ENCODE measurements at regions not wholly inside any gene's neighbourhood (a gene's known extent, or its start where the extent isn't known, plus 50 kb on each side); places are given as distances from the start of the nearest gene placed in this dataset.

DNA sequence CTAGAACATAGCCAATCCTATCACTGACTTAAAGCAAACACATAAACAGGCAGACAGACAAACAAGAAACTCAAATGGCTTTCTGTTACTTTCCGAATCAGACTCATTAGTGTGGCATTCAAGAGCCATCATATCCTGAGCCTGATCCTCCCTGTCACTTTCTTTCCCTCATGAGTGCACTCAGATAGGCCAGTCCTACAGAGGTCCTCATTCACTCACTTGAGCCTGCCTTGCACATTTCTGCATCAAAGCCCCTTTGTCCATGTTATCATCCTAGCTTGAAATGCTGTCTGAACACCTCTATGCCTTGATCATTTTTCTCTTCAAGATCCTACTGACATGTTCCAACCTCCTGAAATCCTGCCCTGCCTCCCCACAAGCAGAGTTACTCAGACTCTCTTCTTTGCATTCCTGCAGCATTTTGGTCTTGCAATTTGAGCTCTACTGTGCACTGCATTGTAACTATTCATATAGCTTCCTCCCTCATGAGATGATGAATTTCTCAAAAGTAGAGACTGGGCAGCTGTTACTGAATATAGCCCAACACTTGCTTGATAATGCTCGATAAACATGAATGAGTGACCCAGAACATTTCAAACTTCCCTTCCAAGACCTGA is 126.9 kb downstream of the PALM2AKAP2 start:
- intact Hi-C loops (cut with DNase I, micrococcal nuclease) = no loop called here
- CTCF ChIA-PET = no interaction called here

DNA sequence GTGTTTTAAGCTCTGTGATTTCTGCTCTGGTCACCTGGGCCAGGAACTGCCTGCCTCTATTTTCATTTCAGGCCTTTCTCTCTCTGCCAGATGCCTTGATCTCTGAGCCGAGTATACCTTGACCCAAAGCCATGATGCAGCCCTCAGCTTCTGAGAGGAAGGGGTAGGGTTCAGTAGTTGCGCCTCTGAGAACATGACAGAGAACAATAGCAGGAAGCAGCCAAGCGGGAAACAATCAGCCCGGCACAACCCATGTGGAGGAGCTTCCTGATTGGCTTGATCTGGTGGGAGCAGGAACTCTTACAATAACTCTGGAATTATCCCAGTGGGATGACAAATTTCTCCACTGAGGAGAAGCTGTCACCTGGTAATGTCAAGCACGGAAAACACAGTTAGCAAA is 127.4 kb downstream of the PALM2AKAP2 start:
- H3K27me3 Mint-ChIP-seq = no peaks in the 10 kb centered on the region
- DNase-seq (no peak), ATAC-seq (ENCODE audit: poor library complexity) (no peak)
- Histone ChIP-seq H3K9me3 (ENCODE audit: control insufficient read depth in 1 of 2, insufficient read depth in 1 of 2, low read length in 2 of 2) (no peaks in the 10 kb centered on the region), H3K27ac (ENCODE audit: low read depth in 1 of 2, low read length in 2 of 2) (no peak overlapping the region), H3K27me3 (ENCODE audit: control insufficient read depth in 1 of 2, insufficient read depth in 2 of 2, low read length in 2 of 2) (no peaks in the 10 kb centered on the region), H3K36me3 (ENCODE audit: insufficient read depth, low read length) (no peaks in the 10 kb centered on the region), H3K4me1 (ENCODE audit: insufficient read depth, low read length) (no peaks in the 10 kb centered on the region), H3K4me3 (ENCODE audit: low read length) (no peak overlapping the region)
- CTCF ChIA-PET = no interaction called here
- no peaks in the 10 kb centered on the region for H3K9me3 Mint-ChIP-seq
- H3K27ac Mint-ChIP-seq = no peak overlapping the region
- TF ChIP-seq, protein P1, sequence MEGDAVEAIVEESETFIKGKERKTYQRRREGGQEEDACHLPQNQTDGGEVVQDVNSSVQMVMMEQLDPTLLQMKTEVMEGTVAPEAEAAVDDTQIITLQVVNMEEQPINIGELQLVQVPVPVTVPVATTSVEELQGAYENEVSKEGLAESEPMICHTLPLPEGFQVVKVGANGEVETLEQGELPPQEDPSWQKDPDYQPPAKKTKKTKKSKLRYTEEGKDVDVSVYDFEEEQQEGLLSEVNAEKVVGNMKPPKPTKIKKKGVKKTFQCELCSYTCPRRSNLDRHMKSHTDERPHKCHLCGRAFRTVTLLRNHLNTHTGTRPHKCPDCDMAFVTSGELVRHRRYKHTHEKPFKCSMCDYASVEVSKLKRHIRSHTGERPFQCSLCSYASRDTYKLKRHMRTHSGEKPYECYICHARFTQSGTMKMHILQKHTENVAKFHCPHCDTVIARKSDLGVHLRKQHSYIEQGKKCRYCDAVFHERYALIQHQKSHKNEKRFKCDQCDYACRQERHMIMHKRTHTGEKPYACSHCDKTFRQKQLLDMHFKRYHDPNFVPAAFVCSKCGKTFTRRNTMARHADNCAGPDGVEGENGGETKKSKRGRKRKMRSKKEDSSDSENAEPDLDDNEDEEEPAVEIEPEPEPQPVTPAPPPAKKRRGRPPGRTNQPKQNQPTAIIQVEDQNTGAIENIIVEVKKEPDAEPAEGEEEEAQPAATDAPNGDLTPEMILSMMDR (IDR thresholded peaks at IDR 0.05) = no peak
- POLR2A ChIA-PET = interaction anchor here (0.7 to 1.0 kb wide), 2 partner anchors 17 to 93 kb away, joined by 3 read pairs; no protein-coding TSS in a partner anchor
- H3K36me3 Mint-ChIP-seq (ENCODE audit: low read depth) = no peaks in the 10 kb centered on the region
- intact Hi-C loops (cut with DNase I, micrococcal nuclease) = no loop called here
- H3K4me1 Mint-ChIP-seq (ENCODE audit: low read depth) = no peaks in the 10 kb centered on the region
- H3K4me3 Mint-ChIP-seq = no peak overlapping the region

More for the DNA sequence above, 126.9 kb downstream of the PALM2AKAP2 start:
- TF ChIP-seq, protein P1 (IDR thresholded peaks at IDR 0.05) = no peak
- Histone ChIP-seq H3K4me3 (ENCODE audit: low read length) (no peak overlapping the region), H3K9me3 (ENCODE audit: control insufficient read depth in 1 of 2, insufficient read depth in 1 of 2, low read length in 2 of 2) (no peaks in the 10 kb centered on the region), H3K27ac (ENCODE audit: low read depth in 1 of 2, low read length in 2 of 2) (no peak overlapping the region), H3K36me3 (ENCODE audit: insufficient read depth, low read length) (no peaks in the 10 kb centered on the region), H3K4me1 (ENCODE audit: insufficient read depth, low read length) (no peaks in the 10 kb centered on the region), H3K27me3 (ENCODE audit: control insufficient read depth in 1 of 2, insufficient read depth in 2 of 2, low read length in 2 of 2) (no peaks in the 10 kb centered on the region)
- Mint-ChIP-seq H3K9me3 (no peaks in the 10 kb centered on the region), H3K27me3 (no peaks in the 10 kb centered on the region), H3K4me3 (no peak overlapping the region), H3K36me3 (ENCODE audit: low read depth) (no peaks in the 10 kb centered on the region), H3K27ac (no peak overlapping the region), H3K4me1 (ENCODE audit: low read depth) (no peaks in the 10 kb centered on the region)
- ATAC-seq (ENCODE audit: poor library complexity) = no peak
- POLR2A ChIA-PET = interaction anchor here (0.7 to 1.0 kb wide), 2 partner anchors 17 to 94 kb away, joined by 3 read pairs; no protein-coding TSS in a partner anchor
- DNase-seq = no peak

DNA sequence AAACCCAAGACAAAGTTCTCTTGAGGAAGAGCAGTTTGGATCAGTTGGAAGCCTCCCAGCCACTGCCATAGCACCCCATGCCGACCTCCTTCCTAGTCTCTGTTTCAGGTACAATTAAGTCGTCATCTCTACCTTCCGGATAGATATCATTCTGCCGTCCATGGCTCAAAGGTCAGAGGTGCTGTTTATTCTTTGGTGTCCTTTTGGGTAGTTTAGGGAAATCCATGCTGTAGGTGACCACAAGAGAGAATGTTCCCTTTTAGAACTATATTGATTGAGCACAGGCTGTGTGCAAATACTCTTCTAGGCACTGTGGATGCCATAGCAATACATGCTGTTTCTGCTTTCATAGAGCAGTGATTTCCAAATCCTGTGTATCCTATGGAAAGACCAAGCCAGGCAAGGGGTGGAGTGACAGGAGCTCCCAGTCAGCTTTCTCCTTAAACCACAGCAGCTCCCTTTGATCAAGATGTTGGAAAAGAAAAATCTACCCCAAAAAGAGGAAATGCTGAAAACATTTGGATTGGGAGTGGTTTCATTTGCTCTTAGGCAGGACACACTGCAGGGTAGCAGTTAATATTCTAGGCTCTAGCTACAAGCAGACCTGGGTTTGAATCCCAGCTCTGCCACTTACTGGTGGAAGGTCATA is 127.9 kb downstream of the PALM2AKAP2 start:
- Mint-ChIP-seq H3K27me3 (no peaks in the 10 kb centered on the region), H3K9me3 (no peaks in the 10 kb centered on the region), H3K4me1 (ENCODE audit: low read depth) (no peaks in the 10 kb centered on the region), H3K4me3 (no peak overlapping the region), H3K27ac (no peak overlapping the region), H3K36me3 (ENCODE audit: low read depth) (no peaks in the 10 kb centered on the region)
- H3K4me3 ChIP-seq (ENCODE audit: low read length) = no peak overlapping the region
- H3K27ac ChIP-seq (ENCODE audit: low read depth in 1 of 2, low read length in 2 of 2) = no peak overlapping the region
- ChIA-PET CTCF (no interaction called here), POLR2A (interaction anchor here (0.7 to 1.0 kb wide), 2 partner anchors 18 to 93 kb away, joined by 3 read pairs; no protein-coding TSS in a partner anchor)
- H3K36me3 ChIP-seq (ENCODE audit: insufficient read depth, low read length) = no peaks in the 10 kb centered on the region
- no peaks in the 10 kb centered on the region for H3K27me3 ChIP-seq (ENCODE audit: control insufficient read depth in 1 of 2, insufficient read depth in 2 of 2, low read length in 2 of 2)
- DNase-seq (no peak), ATAC-seq (ENCODE audit: poor library complexity) (no peak)
- TF ChIP-seq, protein P1 (IDR thresholded peaks at IDR 0.05) = no peak
- no peaks in the 10 kb centered on the region for H3K9me3 ChIP-seq (ENCODE audit: control insufficient read depth in 1 of 2, insufficient read depth in 1 of 2, low read length in 2 of 2)
- H3K4me1 ChIP-seq (ENCODE audit: insufficient read depth, low read length) = no peaks in the 10 kb centered on the region
- intact Hi-C loops (cut with DNase I, micrococcal nuclease) = no loop called here
